K562 (cell line): ENCODE measurements at regions not wholly inside any gene's neighbourhood (a gene's known extent, or its start where the extent isn't known, plus 50 kb on each side); places are given as distances from the start of the nearest gene placed in this dataset.

Experiments used
- ATAC-seq: fragments of 200-7000 bp; cut with Tn5 transposase; 3 replicates; pipeline ENCODE4 v1.9.1; 2020; ENCODE audit warnings: moderate library complexity
- BruUV-seq: library from RNA; stranded (reverse); fragments of 400-500 nt; replicated peaks from 2 replicates; lab custom pipeline; 2021; lab: Mats Ljungman, UMichigan
- CTCF ChIA-PET: fragments of 300-600 bp; formaldehyde crosslinking; extraction: SDS; loops from one replicate; lab custom pipeline; 2021; ENCODE audit warnings: low intra/inter-chr PET ratio; lab: Yijun Ruan, JAX
- POLR2A ChIA-PET: fragments of 300-600, 350-650 bp; sonication (Branson Sonifier 250); formaldehyde crosslinking; extraction: SDS; loops from one replicate; lab custom pipeline; 2021; ENCODE audit warnings: antibody characterized with exemption, inconsistent platforms; lab: Yijun Ruan, JAX
- DNase-seq, 4 experiments: peaks; one replicate each; pipeline versions ENCODE4 v3.0.0 to v3.0.0-alpha.2; 2011 to 2018; ENCODE audit warnings: low spot score in 3 of 4, mixed read lengths in 3 of 4; ENCODE audit errors: extremely low read depth in 1 of 4
- FAIRE-seq: peaks from 2 replicates; lab custom pipeline; 2011; peaks lifted over from hg19 to GRCh38; lab: Jason Lieb, UNC
- H2AFZ ChIP-seq: 2 replicates; pipeline ENCODE4 v1.6.0; 2011; ENCODE audit warnings: low read depth, low read length, control low read depth, inconsistent platforms
- H3K27ac ChIP-seq: fragments of 200-600 bp; 3 replicates; pipeline ENCODE4 v1.8.0; 2011; ENCODE audit warnings: low read depth, mild to moderate bottlenecking, control low read depth, inconsistent platforms, low read length, moderate library complexity, mixed read lengths; ENCODE audit errors: extremely low read depth
- H3K27me3 ChIP-seq, 2 experiments: fragments of 300-600 bp in 1 of 2; 2 replicates in 1 of 2; 3 replicates in 1 of 2; pipeline versions ENCODE4 v1.6.0 to v1.8.0; 2011; ENCODE audit warnings: inconsistent platforms in 2 of 2, low read length in 2 of 2, mild to moderate bottlenecking in 1 of 2, mixed read lengths in 1 of 2, moderate library complexity in 1 of 2; ENCODE audit not compliant: control insufficient read depth in 2 of 2, insufficient read depth in 2 of 2
- H3K36me3 ChIP-seq: fragments of 300-600 bp; 3 replicates; pipeline ENCODE4 v1.8.0; 2011; ENCODE audit warnings: mild to moderate bottlenecking, low read length, inconsistent platforms; ENCODE audit not compliant: control insufficient read depth, insufficient read depth
- H3K4me1 ChIP-seq, 2 experiments: fragments of 200-600 bp in 1 of 2; replicated peaks in 1 of 2; 2 replicates in 1 of 2; 3 replicates in 1 of 2; pipeline versions ENCODE4 v1.5.1 to v1.8.0; 2011; ENCODE audit warnings: inconsistent platforms in 2 of 2, low read length in 2 of 2, mild to moderate bottlenecking in 1 of 2, mixed read lengths in 1 of 2, moderate library complexity in 1 of 2; ENCODE audit not compliant: control insufficient read depth in 2 of 2, insufficient read depth in 2 of 2
- H3K4me2 ChIP-seq: 2 replicates; pipeline ENCODE4 v1.6.1; 2011; ENCODE audit warnings: low read length, control low read depth, inconsistent platforms, mixed read lengths; ENCODE audit not compliant: insufficient read depth
- H3K4me3 ChIP-seq: fragments of 200-600 bp; sonication (generic), shearing (Covaris generic); 2 replicates; pipeline ENCODE4 v1.5.1; 2016; ENCODE audit warnings: control low read depth, inconsistent platforms
- H3K79me2 ChIP-seq: fragments of 200-600 bp; 3 replicates; pipeline ENCODE4 v1.8.0; 2011; ENCODE audit warnings: low read length, inconsistent platforms; ENCODE audit not compliant: control insufficient read depth, insufficient read depth
- H3K9ac ChIP-seq, 2 experiments: 2 replicates each; pipeline versions ENCODE4 v1.6.0 to v1.6.1; 2011; ENCODE audit warnings: low read depth in 2 of 2, low read length in 2 of 2, control low read depth in 1 of 2, inconsistent platforms in 1 of 2, mild to moderate bottlenecking in 1 of 2, mixed read lengths in 1 of 2; ENCODE audit not compliant: insufficient read depth in 1 of 2
- H3K9me1 ChIP-seq: one replicate; pipeline ENCODE4 v1.6.0; 2011; ENCODE audit warnings: inconsistent platforms, mild to moderate bottlenecking, low read length, moderate library complexity; ENCODE audit not compliant: control insufficient read depth, insufficient read depth
- H3K9me3 ChIP-seq: replicated peaks from 2 replicates; pipeline ENCODE4 v1.5.1; 2011; ENCODE audit warnings: low read depth, low read length, inconsistent platforms; ENCODE audit not compliant: control insufficient read depth, insufficient read depth
- H4K20me1 ChIP-seq: replicated peaks from 2 replicates; pipeline ENCODE4 v1.6.1; 2011; ENCODE audit warnings: low read length, inconsistent platforms, mixed read lengths; ENCODE audit not compliant: control insufficient read depth, insufficient read depth
- CREBBP ChIP-seq: IDR thresholded peaks from one replicate; pipeline ENCODE4 v1.6.1; 2012; ENCODE audit warnings: low read depth, mild to moderate bottlenecking, control low read depth, inconsistent platforms, low read length
- DDX20 ChIP-seq: fragments of 450-650 bp; IDR thresholded peaks from 2 replicates; pipeline ENCODE4 v1.6.1; 2016; ENCODE audit warnings: missing genetic modification characterization, low read depth, mild to moderate bottlenecking, missing compliant biosample characterization, moderate library complexity
- ETV1 ChIP-seq: fragments of 450-650 bp; conservative IDR thresholded peaks from 2 replicates; pipeline ENCODE4 v1.6.1; 2016; ENCODE audit warnings: missing genetic modification characterization, control low read depth, low read depth, missing compliant biosample characterization
- GTF2E2 ChIP-seq: fragments of 200-800 bp; sonication (Bioruptor generic); IDR thresholded peaks from 2 replicates; pipeline ENCODE4 v1.6.1; 2016; ENCODE audit warnings: missing genetic modification characterization, missing compliant biosample characterization
- NCOA6 ChIP-seq: fragments of 450-650 bp; IDR thresholded peaks from 2 replicates; pipeline ENCODE4 v1.6.1; 2017; ENCODE audit warnings: mild to moderate bottlenecking
- SIRT6 ChIP-seq: IDR thresholded peaks from one replicate; pipeline ENCODE4 v1.6.1; 2012; ENCODE audit warnings: low read depth, mild to moderate bottlenecking, control low read depth, inconsistent platforms, low read length, moderate library complexity
- ZBTB17 ChIP-seq: fragments of 450-650 bp; formaldehyde crosslinking; IDR thresholded peaks from 2 replicates; pipeline ENCODE4 v1.4.0; 2020; ENCODE audit warnings: mild to moderate bottlenecking
- WGBS: fragments of 100-300 bp; shearing (Covaris generic); methylation state at CpG from one replicate; pipeline ENCODE4 v1.1.6; 2016; ENCODE audit warnings: low coverage, mixed read lengths; ENCODE audit not compliant: insufficient coverage; ENCODE audit errors: missing lambda C conversion rate; 5-methylcytosine and 5-hydroxymethylcytosine counted together
- in situ Hi-C: fragments of 300-500 bp; cut with MboI; formaldehyde crosslinking; loops from 4 replicates; pipeline ENCODE4 v1.15.0; 2018; ENCODE audit warnings: inconsistent platforms, mixed read lengths
- intact Hi-C: fragments of 100-400 bp; cut with micrococcal nuclease; formaldehyde crosslinking; loops from 2 replicates; pipeline ENCODE4 v1.14.2; 2022
- TF ChIP-seq, protein P1 (sequence below): sonication (generic); formaldehyde crosslinking; IDR thresholded peaks from 2 replicates; pipeline ENCODE4 v1.8.0; 2022; ENCODE audit warnings: mild to moderate bottlenecking, missing genetic modification reagents, borderline replicate concordance
- TF ChIP-seq, protein P2 (sequence below), 2 experiments: fragments of 450-650 bp in 1 of 2; sonication (generic) in 1 of 2; formaldehyde crosslinking in 1 of 2; IDR thresholded peaks; 2 replicates each; pipeline versions ENCODE4 v1.7.1 to v1.9.0; 2016 to 2022; ENCODE audit warnings: inconsistent platforms in 1 of 2, mild to moderate bottlenecking in 1 of 2, missing genetic modification reagents in 1 of 2
- TF ChIP-seq, protein P3 (sequence below): sonication (generic); formaldehyde crosslinking; IDR thresholded peaks from 2 replicates; pipeline ENCODE4 v1.8.1; 2023; ENCODE audit warnings: mild to moderate bottlenecking, missing genetic modification reagents

DNA sequence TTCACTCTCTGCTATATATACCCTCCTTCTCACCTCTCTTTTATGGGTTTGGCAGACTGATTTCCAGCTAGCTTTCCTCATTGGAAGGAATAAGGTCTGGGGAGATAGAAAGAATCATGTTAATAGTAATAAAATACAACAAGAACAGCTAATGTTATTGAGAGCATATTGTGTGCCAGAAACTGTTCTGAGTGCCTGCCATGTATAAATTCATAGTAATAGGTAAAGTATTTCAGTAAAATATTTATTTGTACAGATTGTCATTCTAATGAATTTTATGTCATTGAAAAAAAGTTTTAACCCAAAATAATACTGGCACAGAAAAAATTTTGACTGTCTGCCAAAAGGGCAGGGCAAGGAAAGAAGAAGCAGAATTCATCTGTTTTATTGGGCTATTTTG, 834.9 kb upstream of the ZNF608 start (continued):
- TF ChIP-seq ETV1 (no peak), ZBTB17 (no peak), SIRT6 (no peak)
- TF ChIP-seq, protein P1, sequence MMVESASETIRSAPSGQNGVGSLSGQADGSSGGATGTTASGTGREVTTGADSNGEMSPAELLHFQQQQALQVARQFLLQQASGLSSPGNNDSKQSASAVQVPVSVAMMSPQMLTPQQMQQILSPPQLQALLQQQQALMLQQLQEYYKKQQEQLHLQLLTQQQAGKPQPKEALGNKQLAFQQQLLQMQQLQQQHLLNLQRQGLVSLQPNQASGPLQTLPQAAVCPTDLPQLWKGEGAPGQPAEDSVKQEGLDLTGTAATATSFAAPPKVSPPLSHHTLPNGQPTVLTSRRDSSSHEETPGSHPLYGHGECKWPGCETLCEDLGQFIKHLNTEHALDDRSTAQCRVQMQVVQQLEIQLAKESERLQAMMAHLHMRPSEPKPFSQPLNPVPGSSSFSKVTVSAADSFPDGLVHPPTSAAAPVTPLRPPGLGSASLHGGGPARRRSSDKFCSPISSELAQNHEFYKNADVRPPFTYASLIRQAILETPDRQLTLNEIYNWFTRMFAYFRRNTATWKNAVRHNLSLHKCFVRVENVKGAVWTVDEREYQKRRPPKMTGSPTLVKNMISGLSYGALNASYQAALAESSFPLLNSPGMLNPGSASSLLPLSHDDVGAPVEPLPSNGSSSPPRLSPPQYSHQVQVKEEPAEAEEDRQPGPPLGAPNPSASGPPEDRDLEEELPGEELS (CRISPR knock-in tag) = no peak

DNA sequence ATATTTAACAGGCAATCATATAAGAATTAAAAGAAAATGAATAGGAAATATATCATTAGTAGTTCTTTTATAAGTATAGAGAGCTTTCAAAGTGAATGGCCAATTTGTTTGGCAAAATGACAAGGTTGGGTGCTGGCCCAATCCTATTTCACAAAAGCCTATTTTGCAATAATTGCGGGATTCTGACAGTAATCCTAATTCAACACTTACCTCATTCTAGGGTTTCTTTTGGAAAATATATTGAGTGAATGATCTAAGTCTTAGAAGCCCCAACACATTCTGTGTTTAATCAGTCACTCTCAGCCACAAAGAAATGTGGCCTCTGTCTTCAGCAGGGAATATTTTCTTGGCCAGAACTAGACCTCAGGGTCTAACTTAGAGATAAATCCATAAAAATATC, 835.9 kb upstream of the ZNF608 start:
- Histone ChIP-seq H3K4me3 (no peak overlapping the region), H2AFZ (no peak overlapping the region), H3K4me2 (no peak overlapping the region), H3K27me3 (no peaks in the 10 kb centered on the region), H3K9me3 (no peaks in the 10 kb centered on the region; the same call in 1 of the 2 replicates), H3K79me2 (no peaks in the 10 kb centered on the region), H3K9me1 (no peaks in the 10 kb centered on the region), H3K9ac (no peak overlapping the region), H4K20me1 (no peaks in the 10 kb centered on the region), H3K36me3 (no peaks in the 10 kb centered on the region), H3K4me1 (no peaks in the 10 kb centered on the region), H3K27ac (no peak overlapping the region)
- FAIRE-seq (no peak), DNase-seq (no peak), ATAC-seq (no peak)
- WGBS = 0% methylated on average over 1 of the region's 1 CpG
- intact Hi-C loops = no loop called here
- no TSS peak for BruUV-seq
- POLR2A ChIA-PET = no interaction called here
- in situ Hi-C loops = no loop called here
- CTCF ChIA-PET = no interaction called here
- TF ChIP-seq NCOA6 (no peak), CREBBP (no peak), DDX20 (no peak), GTF2E2 (no peak)
- TF ChIP-seq, protein P2, sequence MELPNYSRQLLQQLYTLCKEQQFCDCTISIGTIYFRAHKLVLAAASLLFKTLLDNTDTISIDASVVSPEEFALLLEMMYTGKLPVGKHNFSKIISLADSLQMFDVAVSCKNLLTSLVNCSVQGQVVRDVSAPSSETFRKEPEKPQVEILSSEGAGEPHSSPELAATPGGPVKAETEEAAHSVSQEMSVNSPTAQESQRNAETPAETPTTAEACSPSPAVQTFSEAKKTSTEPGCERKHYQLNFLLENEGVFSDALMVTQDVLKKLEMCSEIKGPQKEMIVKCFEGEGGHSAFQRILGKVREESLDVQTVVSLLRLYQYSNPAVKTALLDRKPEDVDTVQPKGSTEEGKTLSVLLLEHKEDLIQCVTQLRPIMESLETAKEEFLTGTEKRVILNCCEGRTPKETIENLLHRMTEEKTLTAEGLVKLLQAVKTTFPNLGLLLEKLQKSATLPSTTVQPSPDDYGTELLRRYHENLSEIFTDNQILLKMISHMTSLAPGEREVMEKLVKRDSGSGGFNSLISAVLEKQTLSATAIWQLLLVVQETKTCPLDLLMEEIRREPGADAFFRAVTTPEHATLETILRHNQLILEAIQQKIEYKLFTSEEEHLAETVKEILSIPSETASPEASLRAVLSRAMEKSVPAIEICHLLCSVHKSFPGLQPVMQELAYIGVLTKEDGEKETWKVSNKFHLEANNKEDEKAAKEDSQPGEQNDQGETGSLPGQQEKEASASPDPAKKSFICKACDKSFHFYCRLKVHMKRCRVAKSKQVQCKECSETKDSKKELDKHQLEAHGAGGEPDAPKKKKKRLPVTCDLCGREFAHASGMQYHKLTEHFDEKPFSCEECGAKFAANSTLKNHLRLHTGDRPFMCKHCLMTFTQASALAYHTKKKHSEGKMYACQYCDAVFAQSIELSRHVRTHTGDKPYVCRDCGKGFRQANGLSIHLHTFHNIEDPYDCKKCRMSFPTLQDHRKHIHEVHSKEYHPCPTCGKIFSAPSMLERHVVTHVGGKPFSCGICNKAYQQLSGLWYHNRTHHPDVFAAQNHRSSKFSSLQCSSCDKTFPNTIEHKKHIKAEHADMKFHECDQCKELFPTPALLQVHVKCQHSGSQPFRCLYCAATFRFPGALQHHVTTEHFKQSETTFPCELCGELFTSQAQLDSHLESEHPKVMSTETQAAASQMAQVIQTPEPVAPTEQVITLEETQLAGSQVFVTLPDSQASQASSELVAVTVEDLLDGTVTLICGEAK (IDR thresholded peaks at IDR 0.05) = no peak
- TF ChIP-seq, protein P2 (CRISPR knock-in tag; IDR thresholded peaks at IDR 0.05) = no peak
- TF ChIP-seq, protein P3, sequence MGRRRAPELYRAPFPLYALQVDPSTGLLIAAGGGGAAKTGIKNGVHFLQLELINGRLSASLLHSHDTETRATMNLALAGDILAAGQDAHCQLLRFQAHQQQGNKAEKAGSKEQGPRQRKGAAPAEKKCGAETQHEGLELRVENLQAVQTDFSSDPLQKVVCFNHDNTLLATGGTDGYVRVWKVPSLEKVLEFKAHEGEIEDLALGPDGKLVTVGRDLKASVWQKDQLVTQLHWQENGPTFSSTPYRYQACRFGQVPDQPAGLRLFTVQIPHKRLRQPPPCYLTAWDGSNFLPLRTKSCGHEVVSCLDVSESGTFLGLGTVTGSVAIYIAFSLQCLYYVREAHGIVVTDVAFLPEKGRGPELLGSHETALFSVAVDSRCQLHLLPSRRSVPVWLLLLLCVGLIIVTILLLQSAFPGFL (CRISPR knock-in tag) = no peak
